ENCODE measurements at regions not wholly inside any gene's neighbourhood (a gene's known extent, or its start where the extent isn't known, plus 50 kb on each side); places are given as distances from the start of the nearest gene placed in this dataset.

GRCh38 chr14:25108959-25109358, 59.0 kb upstream of the STXBP6 start:
- H3K27ac Mint-ChIP-seq = no peak overlapping the region
- Histone ChIP-seq H2BK5ac (ENCODE audit: insufficient read length, low read length) (no peak overlapping the region), H2BK12ac (ENCODE audit: insufficient read length, low read depth, low read length) (no peak overlapping the region), H3K79me1 (ENCODE audit: insufficient read depth, low read depth, low read length, poor library complexity, severe bottlenecking) (no peaks in the 10 kb centered on the region), H3T11ph (ENCODE audit: low read length) (no peak overlapping the region), H3K9ac (ENCODE audit: extremely low read depth, insufficient read length, low read length) (no peak overlapping the region), H3K23ac (ENCODE audit: insufficient read length, low read depth, low read length) (no peak overlapping the region), H3K27me3 (ENCODE audit: insufficient read depth, low read length) (no peaks in the 10 kb centered on the region), H3K56ac (ENCODE audit: insufficient read length, low read depth, low read length) (no peak overlapping the region), H4K5ac (ENCODE audit: insufficient read length, low read depth, low read length) (no peak overlapping the region), H2BK120ac (ENCODE audit: low read depth, low read length, poor library complexity, severe bottlenecking) (no peak overlapping the region), H3K79me2 (ENCODE audit: insufficient read depth, low read length) (no peaks in the 10 kb centered on the region), H3K14ac (ENCODE audit: insufficient read depth, low read length) (no peak overlapping the region), H3K9me3 (ENCODE audit: control insufficient read depth, low read depth, low read length) (no peaks in the 10 kb centered on the region), H3K27ac (ENCODE audit: insufficient read length, low read depth, low read length) (no peak overlapping the region), H2AFZ (ENCODE audit: low read length) (no peak overlapping the region), H2BK15ac (ENCODE audit: low read depth, low read length) (no peak overlapping the region), H2AK5ac (ENCODE audit: insufficient read length, low read length) (no peak overlapping the region), H4K91ac (ENCODE audit: insufficient read length, low read depth, low read length) (no peak overlapping the region), H2BK20ac (ENCODE audit: low read depth, low read length, poor library complexity, severe bottlenecking) (no peak overlapping the region), H3K23me2 (ENCODE audit: insufficient read length, low read depth, low read length, poor library complexity, severe bottlenecking) (no peaks in the 10 kb centered on the region), H4K20me1 (ENCODE audit: control insufficient read depth, insufficient read depth, insufficient read length) (no peaks in the 10 kb centered on the region), H3K4ac (ENCODE audit: low read depth, low read length) (no peak overlapping the region), H3K4me2 (ENCODE audit: insufficient read depth, insufficient read length, low read length) (no peak overlapping the region), H3K18ac (ENCODE audit: insufficient read length, low read depth, low read length) (no peak overlapping the region), H4K8ac (replicated peaks; ENCODE audit: insufficient read length, low read depth, low read length) (no peak overlapping the region), H3K4me1 (ENCODE audit: insufficient read depth, low read length) (no peaks in the 10 kb centered on the region)
- no peaks in the 10 kb centered on the region for H3K9me3 Mint-ChIP-seq
- no peaks in the 10 kb centered on the region; a peak in 1 of 4 replicates for H3K4me1 Mint-ChIP-seq
- no CpG with 5 or more reads among the region's 2 CpGs for WGBS (ENCODE audit: extremely low coverage, insufficient read length, low lambda C conversion rate)
- H3K27me3 Mint-ChIP-seq (ENCODE audit: low read depth) = no peaks in the 10 kb centered on the region; the same call in 1 of the 2 replicates
- no peak for DNase-seq
- no peaks in the 10 kb centered on the region for H3K36me3 Mint-ChIP-seq (ENCODE audit: insufficient read depth in 1 of 3, low read depth in 3 of 3)
- H3K4me3 Mint-ChIP-seq = no peak overlapping the region
- TF ChIP-seq CTCF (conservative IDR thresholded peaks at IDR 0.05) = no peak
